Activated T-helper 1 cell treated with Interleukin-2 at 50 U/mL for 16 hours (primary cell): ENCODE measurements at regions not wholly inside any gene's neighbourhood (a gene's known extent, or its start where the extent isn't known, plus 50 kb on each side); places are given as distances from the start of the nearest gene placed in this dataset.
A peak's percentile ranks its signal among the peaks of the same experiment; 100 is the strongest.
"Not testable (repeated sequence)": the region's sequence is repeated elsewhere in the genome, so short reads cannot be mapped to it uniquely, and the experiment has no call there.

ENCODE experiments used
- DNase-seq: peaks from one replicate; pipeline ENCODE4 v3.0.0-alpha.2; 2020; ENCODE audit warnings: low read depth

- DNase-seq: not testable (repeated sequence)
Measured at GRCh38 chr21:15477773-15478172, 252.0 kb upstream of the USP25 start.

GRCh38 chr21:15480160-15480559, 249.6 kb upstream of the USP25 start:
- DNase-seq: no peak

GRCh38 chr21:15483138-15483780, 246.5 kb upstream of the USP25 start:
- peak; percentile 55 for DNase-seq

GRCh38 chr21:15486460-15487195, 243.2 kb upstream of the USP25 start:
- no peak for DNase-seq

- DNase-seq: no peak
Measured at GRCh38 chr21:15487196-15487550, 242.6 kb upstream of the USP25 start.

GRCh38 chr21:15491100-15491499, 238.7 kb upstream of the USP25 start:
- no peak for DNase-seq

- DNase-seq: no peak
Measured at GRCh38 chr21:15493646-15494045, 236.1 kb upstream of the USP25 start.

- DNase-seq: no peak
Measured at GRCh38 chr21:15494481-15494880, 235.3 kb upstream of the USP25 start.

GRCh38 chr21:15495965-15496364, 233.8 kb upstream of the USP25 start:
- no peak for DNase-seq

GRCh38 chr21:15496911-15497310, 232.9 kb upstream of the USP25 start:
- DNase-seq: no peak

- DNase-seq: no peak
Measured at GRCh38 chr21:15498455-15498854, 231.3 kb upstream of the USP25 start.

GRCh38 chr21:15506086-15506485, 223.7 kb upstream of the USP25 start:
- DNase-seq: no peak

GRCh38 chr21:15508554-15508953, 221.2 kb upstream of the USP25 start:
- no peak for DNase-seq

GRCh38 chr21:15514073-15514946, 215.5 kb upstream of the USP25 start:
- peak; percentile 27 for DNase-seq

- no peak for DNase-seq
Measured at GRCh38 chr21:15515908-15516307, 213.9 kb upstream of the USP25 start.

- DNase-seq: no peak
Measured at GRCh38 chr21:15517394-15517793, 212.4 kb upstream of the USP25 start.

- DNase-seq: no peak
Measured at GRCh38 chr21:15520811-15521643, 208.8 kb upstream of the USP25 start.

GRCh38 chr21:15521644-15522001, 208.2 kb upstream of the USP25 start:
- no peak for DNase-seq

- no peak for DNase-seq
Measured at GRCh38 chr21:15522148-15522547, 207.6 kb upstream of the USP25 start.

- DNase-seq: no peak
Measured at GRCh38 chr21:15524855-15525254, 204.9 kb upstream of the USP25 start.

- DNase-seq: no peak
Measured at GRCh38 chr21:15526798-15527197, 203.0 kb upstream of the USP25 start.

GRCh38 chr21:15528346-15528745, 201.4 kb upstream of the USP25 start:
- no peak for DNase-seq
